ENCODE measurements at regions not wholly inside any gene's neighbourhood (a gene's known extent, or its start where the extent isn't known, plus 50 kb on each side); places are given as distances from the start of the nearest gene placed in this dataset.

DNA sequence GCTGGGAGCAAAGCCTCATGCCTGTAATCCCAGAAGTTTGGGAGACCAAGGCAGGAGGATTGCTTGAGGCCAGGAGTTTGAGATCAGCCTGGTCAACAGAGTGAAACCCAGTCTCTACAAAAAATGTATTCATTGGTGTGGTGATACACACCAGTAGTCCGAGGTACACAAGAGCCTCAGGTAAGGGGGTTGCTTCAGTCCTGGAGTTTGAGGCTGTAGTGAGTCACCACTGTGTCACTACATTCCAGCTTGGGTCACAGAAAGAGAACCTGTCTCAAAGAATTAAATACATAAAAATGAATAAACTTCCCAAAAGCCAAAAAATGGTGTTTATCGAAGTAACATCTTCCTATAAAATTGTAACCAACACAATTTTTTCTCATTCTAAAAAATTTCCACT lies 568.1 kb upstream of the LINC00305 start:
- TF ChIP-seq, protein P1, sequence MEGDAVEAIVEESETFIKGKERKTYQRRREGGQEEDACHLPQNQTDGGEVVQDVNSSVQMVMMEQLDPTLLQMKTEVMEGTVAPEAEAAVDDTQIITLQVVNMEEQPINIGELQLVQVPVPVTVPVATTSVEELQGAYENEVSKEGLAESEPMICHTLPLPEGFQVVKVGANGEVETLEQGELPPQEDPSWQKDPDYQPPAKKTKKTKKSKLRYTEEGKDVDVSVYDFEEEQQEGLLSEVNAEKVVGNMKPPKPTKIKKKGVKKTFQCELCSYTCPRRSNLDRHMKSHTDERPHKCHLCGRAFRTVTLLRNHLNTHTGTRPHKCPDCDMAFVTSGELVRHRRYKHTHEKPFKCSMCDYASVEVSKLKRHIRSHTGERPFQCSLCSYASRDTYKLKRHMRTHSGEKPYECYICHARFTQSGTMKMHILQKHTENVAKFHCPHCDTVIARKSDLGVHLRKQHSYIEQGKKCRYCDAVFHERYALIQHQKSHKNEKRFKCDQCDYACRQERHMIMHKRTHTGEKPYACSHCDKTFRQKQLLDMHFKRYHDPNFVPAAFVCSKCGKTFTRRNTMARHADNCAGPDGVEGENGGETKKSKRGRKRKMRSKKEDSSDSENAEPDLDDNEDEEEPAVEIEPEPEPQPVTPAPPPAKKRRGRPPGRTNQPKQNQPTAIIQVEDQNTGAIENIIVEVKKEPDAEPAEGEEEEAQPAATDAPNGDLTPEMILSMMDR (IDR thresholded peaks at IDR 0.05; ENCODE audit: insufficient read depth, low read length), result no peak
- no peak for TF ChIP-seq POLR2AphosphoS5 (IDR thresholded peaks at IDR 0.05; ENCODE audit: low read depth)
- no peak for TF ChIP-seq SPI1 (IDR thresholded peaks at IDR 0.05; ENCODE audit: borderline replicate concordance, low read depth)
